IMR-90 (cell line): ENCODE measurements at regions not wholly inside any gene's neighbourhood (a gene's known extent, or its start where the extent isn't known, plus 50 kb on each side); places are given as distances from the start of the nearest gene placed in this dataset.

Experiments
- CEBPB ChIP-seq: IDR thresholded peaks from 2 replicates; pipeline ENCODE4 v1.6.1; 2012; ENCODE audit warnings: low read depth, low read length, improper control_type of control experiment
- FOS ChIP-seq: fragments of 150-350 bp; IDR thresholded peaks from 2 replicates; pipeline ENCODE4 v1.6.1; 2016; ENCODE audit warnings: low read depth, low read length
- MAFK ChIP-seq: IDR thresholded peaks from 2 replicates; pipeline ENCODE4 v1.6.1; 2012; ENCODE audit warnings: low read depth, low read length, improper control_type of control experiment
- MAZ ChIP-seq: IDR thresholded peaks from 2 replicates; pipeline ENCODE4 v1.6.1; 2012; ENCODE audit warnings: low read depth, mild to moderate bottlenecking, low read length, improper control_type of control experiment, moderate library complexity, borderline replicate concordance
- MXI1 ChIP-seq: IDR thresholded peaks from 2 replicates; pipeline ENCODE4 v1.6.1; 2012; ENCODE audit warnings: low read depth, mild to moderate bottlenecking, low read length, moderate library complexity, borderline replicate concordance
- POLR2A ChIP-seq: IDR thresholded peaks from 2 replicates; pipeline ENCODE4 v1.6.1; 2012; ENCODE audit warnings: mild to moderate bottlenecking, low read depth, low read length
- RAD21 ChIP-seq: IDR thresholded peaks from 2 replicates; pipeline ENCODE4 v1.6.1; 2012; ENCODE audit warnings: low read length, improper control_type of control experiment
- RFX5 ChIP-seq: IDR thresholded peaks from 2 replicates; pipeline ENCODE4 v1.8.0; 2012; ENCODE audit warnings: low read depth, mild to moderate bottlenecking, low read length, moderate library complexity
- SMC3 ChIP-seq: fragments of 150-350 bp; IDR thresholded peaks from 2 replicates; pipeline ENCODE4 v1.6.1; 2016; ENCODE audit warnings: low read depth, mild to moderate bottlenecking, antibody characterized with exemption, low read length, moderate library complexity
- TF ChIP-seq, protein P1 (sequence below): conservative IDR thresholded peaks from 2 replicates; pipeline ENCODE4 v1.5.1; 2012; ENCODE audit warnings: mild to moderate bottlenecking, low read depth, low read length, improper control_type of control experiment
- TF ChIP-seq, protein P2 (sequence below): fragments of 150-350 bp; IDR thresholded peaks from 2 replicates; pipeline ENCODE4 v1.6.1; 2016; ENCODE audit warnings: low read depth, mild to moderate bottlenecking, low read length, moderate library complexity, borderline replicate concordance
- TF ChIP-seq, protein P3 (sequence below): fragments of 150-350 bp; IDR thresholded peaks from 2 replicates; pipeline ENCODE4 v1.6.1; 2017; ENCODE audit warnings: mild to moderate bottlenecking, antibody characterized with exemption, low read length, low read depth

DNA sequence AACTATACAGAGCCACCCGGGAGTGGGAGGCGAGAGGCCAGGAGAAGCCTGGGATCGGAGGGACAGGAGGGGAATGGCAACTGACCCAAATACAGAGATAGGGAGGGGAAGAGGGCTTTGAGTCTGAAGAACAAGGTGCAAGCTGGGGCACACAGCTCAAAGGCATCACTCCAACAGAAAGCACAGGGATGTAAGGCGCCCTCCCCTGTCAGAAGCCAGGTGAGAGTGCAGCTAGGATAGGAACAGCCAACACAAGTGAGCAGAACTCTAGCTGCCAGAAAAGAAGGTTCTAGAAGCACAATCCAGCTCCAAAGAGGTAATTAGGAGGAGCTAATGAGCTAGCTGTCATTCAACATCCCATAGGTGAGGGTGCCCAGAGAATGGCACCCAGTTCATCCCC, 232.2 kb downstream of the DHX15 start:
- TF ChIP-seq, protein P1, sequence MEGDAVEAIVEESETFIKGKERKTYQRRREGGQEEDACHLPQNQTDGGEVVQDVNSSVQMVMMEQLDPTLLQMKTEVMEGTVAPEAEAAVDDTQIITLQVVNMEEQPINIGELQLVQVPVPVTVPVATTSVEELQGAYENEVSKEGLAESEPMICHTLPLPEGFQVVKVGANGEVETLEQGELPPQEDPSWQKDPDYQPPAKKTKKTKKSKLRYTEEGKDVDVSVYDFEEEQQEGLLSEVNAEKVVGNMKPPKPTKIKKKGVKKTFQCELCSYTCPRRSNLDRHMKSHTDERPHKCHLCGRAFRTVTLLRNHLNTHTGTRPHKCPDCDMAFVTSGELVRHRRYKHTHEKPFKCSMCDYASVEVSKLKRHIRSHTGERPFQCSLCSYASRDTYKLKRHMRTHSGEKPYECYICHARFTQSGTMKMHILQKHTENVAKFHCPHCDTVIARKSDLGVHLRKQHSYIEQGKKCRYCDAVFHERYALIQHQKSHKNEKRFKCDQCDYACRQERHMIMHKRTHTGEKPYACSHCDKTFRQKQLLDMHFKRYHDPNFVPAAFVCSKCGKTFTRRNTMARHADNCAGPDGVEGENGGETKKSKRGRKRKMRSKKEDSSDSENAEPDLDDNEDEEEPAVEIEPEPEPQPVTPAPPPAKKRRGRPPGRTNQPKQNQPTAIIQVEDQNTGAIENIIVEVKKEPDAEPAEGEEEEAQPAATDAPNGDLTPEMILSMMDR = no peak
- no peak for TF ChIP-seq POLR2A
- TF ChIP-seq MAFK = no peak
- TF ChIP-seq RAD21 = no peak
- TF ChIP-seq CEBPB = no peak
- TF ChIP-seq, protein P2, sequence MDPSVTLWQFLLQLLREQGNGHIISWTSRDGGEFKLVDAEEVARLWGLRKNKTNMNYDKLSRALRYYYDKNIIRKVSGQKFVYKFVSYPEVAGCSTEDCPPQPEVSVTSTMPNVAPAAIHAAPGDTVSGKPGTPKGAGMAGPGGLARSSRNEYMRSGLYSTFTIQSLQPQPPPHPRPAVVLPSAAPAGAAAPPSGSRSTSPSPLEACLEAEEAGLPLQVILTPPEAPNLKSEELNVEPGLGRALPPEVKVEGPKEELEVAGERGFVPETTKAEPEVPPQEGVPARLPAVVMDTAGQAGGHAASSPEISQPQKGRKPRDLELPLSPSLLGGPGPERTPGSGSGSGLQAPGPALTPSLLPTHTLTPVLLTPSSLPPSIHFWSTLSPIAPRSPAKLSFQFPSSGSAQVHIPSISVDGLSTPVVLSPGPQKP = no peak
- no peak for TF ChIP-seq MXI1
- TF ChIP-seq RFX5 = no peak
- no peak for TF ChIP-seq FOS
- TF ChIP-seq, protein P3, sequence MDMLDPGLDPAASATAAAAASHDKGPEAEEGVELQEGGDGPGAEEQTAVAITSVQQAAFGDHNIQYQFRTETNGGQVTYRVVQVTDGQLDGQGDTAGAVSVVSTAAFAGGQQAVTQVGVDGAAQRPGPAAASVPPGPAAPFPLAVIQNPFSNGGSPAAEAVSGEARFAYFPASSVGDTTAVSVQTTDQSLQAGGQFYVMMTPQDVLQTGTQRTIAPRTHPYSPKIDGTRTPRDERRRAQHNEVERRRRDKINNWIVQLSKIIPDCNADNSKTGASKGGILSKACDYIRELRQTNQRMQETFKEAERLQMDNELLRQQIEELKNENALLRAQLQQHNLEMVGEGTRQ = no peak
- TF ChIP-seq SMC3 = no peak
- no peak for TF ChIP-seq MAZ
